Progenitor cell of endocrine pancreas (in vitro differentiated cells): ENCODE measurements at regions not wholly inside any gene's neighbourhood (a gene's known extent, or its start where the extent isn't known, plus 50 kb on each side); places are given as distances from the start of the nearest gene placed in this dataset.

ENCODE experiments used
- DNase-seq: peaks from one replicate; pipeline ENCODE4 v3.0.0; 2021; ENCODE audit warnings: low spot score; ENCODE audit not compliant: unreplicated experiment
- H3K27ac Mint-ChIP-seq: 2 replicates; pipeline ENCODE4 v1.8.0; 2021; ENCODE audit warnings: mild to moderate bottlenecking, moderate library complexity, mixed read lengths
- H3K27me3 Mint-ChIP-seq: 2 replicates; pipeline ENCODE4 v1.8.0; 2021; ENCODE audit warnings: mixed read lengths
- H3K36me3 Mint-ChIP-seq: 2 replicates; pipeline ENCODE4 v1.8.0; 2022; ENCODE audit warnings: mixed read lengths; ENCODE audit not compliant: insufficient read depth
- H3K4me1 Mint-ChIP-seq: 2 replicates; pipeline ENCODE4 v1.8.0; 2021; ENCODE audit warnings: low read depth, mixed read lengths
- H3K4me3 Mint-ChIP-seq: 2 replicates; pipeline ENCODE4 v1.8.0; 2021; ENCODE audit warnings: low read depth, mild to moderate bottlenecking, moderate library complexity, mixed read lengths
- H3K9me3 Mint-ChIP-seq: 2 replicates; pipeline ENCODE4 v1.8.0; 2021; ENCODE audit warnings: low read depth, mixed read lengths
- CTCF ChIP-seq: fragments of 200-600 bp; sonication (generic); IDR thresholded peaks from one replicate; pipeline ENCODE4 v1.5.0; 2021; ENCODE audit warnings: antibody characterized with exemption, mild to moderate bottlenecking; ENCODE audit not compliant: unreplicated experiment

GRCh38 chr13:34620862-34621261 is 321.2 kb upstream of the NBEA start:
- Mint-ChIP-seq H3K27me3 (no peaks in the 10 kb centered on the region), H3K4me1 (peaks cover 1% of the 10 kb centered on the region), H3K36me3 (no peaks in the 10 kb centered on the region), H3K9me3 (peaks cover 4% of the 10 kb centered on the region), H3K4me3 (no peak overlapping the region), H3K27ac (no peak overlapping the region)
- DNase-seq = no peak
- TF ChIP-seq CTCF = no peak

- Mint-ChIP-seq H3K27ac (no peak overlapping the region), H3K9me3 (peaks cover 4% of the 10 kb centered on the region), H3K4me1 (peaks cover 16% of the 10 kb centered on the region), H3K27me3 (no peaks in the 10 kb centered on the region), H3K36me3 (no peaks in the 10 kb centered on the region), H3K4me3 (no peak overlapping the region)
- TF ChIP-seq CTCF = no peak
- DNase-seq = no peak
Observed at GRCh38 chr13:34623331-34623730, 318.7 kb upstream of the NBEA start.

GRCh38 chr13:34627509-34628208 is 314.4 kb upstream of the NBEA start:
- H3K4me3 Mint-ChIP-seq = no peak overlapping the region
- H3K27ac Mint-ChIP-seq = peak overlapping the region; percentile 34
- H3K9me3 Mint-ChIP-seq = peaks cover 9% of the 10 kb centered on the region
- H3K4me1 Mint-ChIP-seq = peaks cover 29% of the 10 kb centered on the region
- DNase-seq = no peak
- no peaks in the 10 kb centered on the region for H3K27me3 Mint-ChIP-seq
- H3K36me3 Mint-ChIP-seq = no peaks in the 10 kb centered on the region
- TF ChIP-seq CTCF = no peak

GRCh38 chr13:34628209-34628682 is 313.8 kb upstream of the NBEA start:
- H3K4me3 Mint-ChIP-seq = no peak overlapping the region

GRCh38 chr13:34634448-34634847 is 307.6 kb upstream of the NBEA start:
- no peaks in the 10 kb centered on the region for H3K27me3 Mint-ChIP-seq
- peaks cover 9% of the 10 kb centered on the region for H3K9me3 Mint-ChIP-seq
- no peaks in the 10 kb centered on the region for H3K36me3 Mint-ChIP-seq
- H3K4me3 Mint-ChIP-seq = no peak overlapping the region
- DNase-seq = no peak
- peaks cover 6% of the 10 kb centered on the region for H3K4me1 Mint-ChIP-seq
- TF ChIP-seq CTCF = no peak
- H3K27ac Mint-ChIP-seq = no peak overlapping the region

More at GRCh38 chr13:34628209-34628682, 313.8 kb upstream of the NBEA start:
- peaks cover 12% of the 10 kb centered on the region for H3K9me3 Mint-ChIP-seq
- no peaks in the 10 kb centered on the region for H3K27me3 Mint-ChIP-seq
- no peak overlapping the region for H3K27ac Mint-ChIP-seq
- no peak for TF ChIP-seq CTCF
- H3K36me3 Mint-ChIP-seq = no peaks in the 10 kb centered on the region
- peaks cover 29% of the 10 kb centered on the region for H3K4me1 Mint-ChIP-seq
- no peak for DNase-seq
